GM23248 (cell line): ENCODE measurements at regions not wholly inside any gene's neighbourhood (a gene's known extent, or its start where the extent isn't known, plus 50 kb on each side); places are given as distances from the start of the nearest gene placed in this dataset.

ENCODE experiments used
- EZH2 ChIP-seq: fragments of 200-600 bp; sonication (generic); IDR thresholded peaks from 2 replicates; pipeline ENCODE4 v1.6.1; 2018; ENCODE audit warnings: antibody characterized with exemption, mild to moderate bottlenecking; ENCODE audit not compliant: insufficient read depth, poor library complexity, severe bottlenecking
- EZH2phosphoT487 ChIP-seq: fragments of 200-600 bp; sonication (generic); IDR thresholded peaks from 2 replicates; pipeline ENCODE4 v1.6.1; 2018; ENCODE audit warnings: antibody characterized with exemption, moderate library complexity, mild to moderate bottlenecking, low read depth; ENCODE audit not compliant: insufficient read depth

GRCh38 chr6:40108736-40109135 is 174.5 kb upstream of the MOCS1 start:
- TF ChIP-seq EZH2 (no peak), EZH2phosphoT487 (no peak)
